IPS DF 6.9 (cell line): ENCODE measurements at regions not wholly inside any gene's neighbourhood (a gene's known extent, or its start where the extent isn't known, plus 50 kb on each side); places are given as distances from the start of the nearest gene placed in this dataset.

Experiments used
- DNase-seq: peaks from one replicate; pipeline ENCODE4 v3.0.0-alpha.2; 2013; ENCODE audit warnings: low read depth, low spot score
- H3K27ac ChIP-seq: one replicate; pipeline ENCODE4 v1.5.1; 2013; ENCODE audit warnings: low read length, control low read depth
- H3K27me3 ChIP-seq: 2 replicates; pipeline ENCODE4 v1.6.1; 2013; ENCODE audit warnings: mild to moderate bottlenecking, low read length; ENCODE audit not compliant: control insufficient read depth, insufficient read depth
- H3K36me3 ChIP-seq: 2 replicates; pipeline ENCODE4 v1.6.1; 2013; ENCODE audit warnings: low read length; ENCODE audit not compliant: control insufficient read depth, insufficient read depth
- H3K4me1 ChIP-seq: 2 replicates; pipeline ENCODE4 v1.6.1; 2013; ENCODE audit warnings: low read length; ENCODE audit not compliant: control insufficient read depth, insufficient read depth
- H3K4me3 ChIP-seq: 2 replicates; pipeline ENCODE4 v1.5.1; 2013; ENCODE audit warnings: mild to moderate bottlenecking, low read length
- H3K9me3 ChIP-seq: 2 replicates; pipeline ENCODE4 v1.6.1; 2013; ENCODE audit warnings: low read length, inconsistent platforms; ENCODE audit not compliant: control insufficient read depth, insufficient read depth
- WGBS: extraction: QIAGEN DNeasy Blood & Tissue Kit; methylation state at CpG from one replicate; pipeline ENCODE4 v1.1.7; 2013; ENCODE audit warnings: mixed read lengths, missing lambda C conversion rate; ENCODE audit not compliant: insufficient read length, insufficient coverage; 5-methylcytosine and 5-hydroxymethylcytosine counted together

- no peak for DNase-seq
Observed at GRCh38 chr9:129322641-129323375, 144.7 kb upstream of the IER5L start.

GRCh38 chr9:129322022-129322621 is 144.1 kb upstream of the IER5L start:
- H3K36me3 ChIP-seq, result no peaks in the 10 kb centered on the region
- no peaks in the 10 kb centered on the region for H3K9me3 ChIP-seq
- H3K27me3 ChIP-seq, result no peaks in the 10 kb centered on the region
- H3K4me3 ChIP-seq, result no peak overlapping the region
- WGBS, result no CpG with 5 or more reads among the region's 7 CpGs
- peaks cover 5% of the 10 kb centered on the region; the same call in 1 of the 2 replicates for H3K4me1 ChIP-seq
- DNase-seq, result no peak
- no peak overlapping the region for H3K27ac ChIP-seq

More at GRCh38 chr9:129322641-129323375, 144.7 kb upstream of the IER5L start:
- WGBS, result no CpG with 5 or more reads among the region's 17 CpGs
- peaks cover 5% of the 10 kb centered on the region; the same call in 1 of the 2 replicates for H3K4me1 ChIP-seq
- H3K9me3 ChIP-seq, result no peaks in the 10 kb centered on the region
- H3K27me3 ChIP-seq, result no peaks in the 10 kb centered on the region
- H3K36me3 ChIP-seq, result no peaks in the 10 kb centered on the region
- no peak overlapping the region for H3K27ac ChIP-seq
- no peak overlapping the region for H3K4me3 ChIP-seq

- H3K36me3 ChIP-seq, result no peaks in the 10 kb centered on the region
- no CpG with 5 or more reads among the region's 20 CpGs for WGBS
- no peaks in the 10 kb centered on the region for H3K9me3 ChIP-seq
- H3K4me3 ChIP-seq, result no peak overlapping the region
- no peaks in the 10 kb centered on the region for H3K27me3 ChIP-seq
- no peak overlapping the region for H3K27ac ChIP-seq
- DNase-seq, result no peak
- H3K4me1 ChIP-seq, result peaks cover 5% of the 10 kb centered on the region; the same call in 1 of the 2 replicates
Observed at GRCh38 chr9:129321286-129322021, 143.4 kb upstream of the IER5L start.

DNA sequence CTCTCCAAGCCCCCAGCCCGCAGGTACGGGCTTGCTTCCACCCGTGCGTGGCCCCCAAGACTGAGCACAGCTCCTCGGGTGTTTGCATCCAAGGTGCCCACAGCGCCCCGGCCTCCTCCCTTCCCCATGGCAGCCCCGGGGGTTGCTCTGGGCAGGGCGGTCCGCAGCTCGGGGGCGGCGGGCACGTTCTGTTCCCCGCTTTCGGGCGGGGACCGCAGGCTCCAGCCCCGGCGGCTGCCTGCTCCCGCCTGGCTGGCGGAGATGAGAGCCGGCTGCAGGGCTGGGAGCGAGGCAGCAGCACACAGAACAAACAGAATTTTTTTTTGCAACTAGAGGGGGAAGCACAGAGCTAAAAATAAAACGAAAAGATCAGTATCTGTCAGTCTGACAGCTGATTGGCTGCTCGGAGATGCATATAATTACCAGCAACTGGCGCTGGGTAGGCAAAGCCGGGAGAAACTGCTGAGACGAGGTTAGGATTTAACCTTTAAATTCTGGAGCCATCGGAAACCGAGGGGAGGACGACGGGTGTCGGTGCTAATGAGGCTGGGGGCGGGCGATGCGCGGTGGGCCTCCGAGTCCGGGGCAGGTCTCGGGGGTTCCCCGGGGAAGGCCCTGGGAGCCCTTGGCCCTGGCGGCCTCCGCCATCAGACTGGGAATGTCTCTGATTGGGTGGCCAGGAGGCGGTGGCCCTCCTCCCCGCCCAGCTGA is 142.7 kb upstream of the IER5L start:
- peaks cover 5% of the 10 kb centered on the region; the same call in 1 of the 2 replicates for H3K4me1 ChIP-seq
- no peaks in the 10 kb centered on the region for H3K9me3 ChIP-seq
- H3K4me3 ChIP-seq, result peak overlapping the region; percentile 9; the same call in 1 of the 2 replicates
- DNase-seq, result no peak
- no peaks in the 10 kb centered on the region for H3K36me3 ChIP-seq
- no peaks in the 10 kb centered on the region for H3K27me3 ChIP-seq
- WGBS, result no CpG with 5 or more reads among the region's 46 CpGs
- H3K27ac ChIP-seq, result no peak overlapping the region

DNA sequence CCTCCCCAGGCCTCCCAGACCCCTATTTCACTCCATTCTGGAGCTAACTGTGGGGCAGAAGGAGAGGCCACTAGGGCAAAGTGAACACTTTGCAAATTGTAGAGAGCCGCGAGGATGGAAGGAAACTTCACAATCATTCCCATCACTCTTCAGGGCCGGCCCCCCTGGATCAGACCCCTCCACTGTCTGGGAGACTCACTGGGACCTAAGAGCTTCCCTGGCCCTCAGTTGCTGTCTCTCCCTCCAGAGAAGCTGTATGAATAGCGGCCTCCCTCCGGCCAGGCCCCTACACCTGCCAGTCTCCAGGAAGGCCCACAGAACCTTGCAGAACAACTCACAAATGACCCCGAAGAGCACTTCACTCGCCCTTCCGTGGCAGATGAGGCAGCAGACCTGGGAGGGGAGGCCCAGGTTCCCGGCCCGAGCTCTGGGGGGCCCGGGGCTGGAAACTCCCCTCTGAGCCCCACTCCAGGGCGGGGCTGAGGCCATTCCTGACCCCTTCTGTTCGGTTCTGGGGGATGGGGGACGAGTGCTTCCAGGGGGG is 141.9 kb upstream of the IER5L start:
- Histone ChIP-seq H3K9me3 (no peaks in the 10 kb centered on the region), H3K27me3 (no peaks in the 10 kb centered on the region), H3K27ac (no peak overlapping the region), H3K36me3 (no peaks in the 10 kb centered on the region), H3K4me1 (peaks cover 5% of the 10 kb centered on the region; the same call in 1 of the 2 replicates), H3K4me3 (no peak overlapping the region)
- WGBS, result no CpG with 5 or more reads among the region's 14 CpGs
- DNase-seq, result no peak

GRCh38 chr9:129319076-129319937 is 141.2 kb upstream of the IER5L start:
- Histone ChIP-seq H3K27me3 (no peaks in the 10 kb centered on the region), H3K4me1 (peaks cover 5% of the 10 kb centered on the region; the same call in 1 of the 2 replicates), H3K4me3 (no peak overlapping the region), H3K27ac (no peak overlapping the region), H3K36me3 (no peaks in the 10 kb centered on the region), H3K9me3 (no peaks in the 10 kb centered on the region)
- WGBS, result no CpG with 5 or more reads among the region's 30 CpGs
- no peak for DNase-seq

GRCh38 chr9:129318121-129319075 is 140.3 kb upstream of the IER5L start:
- Histone ChIP-seq H3K36me3 (no peaks in the 10 kb centered on the region), H3K4me3 (no peak overlapping the region), H3K27me3 (no peaks in the 10 kb centered on the region), H3K27ac (no peak overlapping the region), H3K4me1 (peaks cover 5% of the 10 kb centered on the region; the same call in 1 of the 2 replicates), H3K9me3 (no peaks in the 10 kb centered on the region)
- no CpG with 5 or more reads among the region's 16 CpGs for WGBS
- DNase-seq, result no peak

GRCh38 chr9:129317179-129318011 is 139.3 kb upstream of the IER5L start:
- H3K9me3 ChIP-seq, result no peaks in the 10 kb centered on the region
- H3K27ac ChIP-seq, result no peak overlapping the region
- no CpG with 5 or more reads among the region's 13 CpGs for WGBS

More at GRCh38 chr9:129317179-129318011, 139.3 kb upstream of the IER5L start:
- no peak overlapping the region for H3K4me3 ChIP-seq
- H3K36me3 ChIP-seq, result no peaks in the 10 kb centered on the region
- peaks cover 5% of the 10 kb centered on the region; the same call in 1 of the 2 replicates for H3K4me1 ChIP-seq
- H3K27me3 ChIP-seq, result no peaks in the 10 kb centered on the region
- no peak for DNase-seq
